ENCODE measurements at regions not wholly inside any gene's neighbourhood (a gene's known extent, or its start where the extent isn't known, plus 50 kb on each side); places are given as distances from the start of the nearest gene placed in this dataset.
A peak's percentile ranks its signal among the peaks of the same experiment; 100 is the strongest.

DNA sequence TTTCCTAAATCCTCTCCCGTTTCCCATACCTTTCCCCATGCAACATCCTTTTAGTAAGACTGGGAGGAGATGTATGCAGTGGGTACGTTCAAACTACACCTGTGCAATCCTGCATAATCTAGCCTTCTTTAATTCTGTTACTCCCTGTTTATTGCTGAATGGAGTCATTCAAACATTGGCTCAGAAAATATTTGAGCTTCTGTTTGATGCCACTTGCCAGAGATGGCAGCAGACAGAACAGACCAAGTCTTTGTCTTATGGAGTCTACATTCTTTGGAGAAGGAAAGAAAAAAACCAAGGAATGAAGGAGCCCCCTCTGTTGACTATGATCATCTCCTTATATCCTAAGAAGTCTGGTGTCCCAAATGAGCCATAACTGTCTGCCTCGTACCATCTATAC lies 288.8 kb downstream of the HAPSTR1 start:
- no peaks in the 10 kb centered on the region for H3K27me3 ChIP-seq (ENCODE audit: control insufficient read depth, insufficient read depth)
- intact Hi-C loops (cut with DNase I) = no loop called here
- no peak for DNase-seq
- H3K4me3 ChIP-seq (ENCODE audit: low read length) = no peak overlapping the region
- WGBS = 89% methylated on average over 3 of the region's 3 CpGs
- H3K4me1 ChIP-seq (ENCODE audit: control insufficient read depth, insufficient read depth, low read length) = peaks cover 2% of the 10 kb centered on the region
- H3K9me3 ChIP-seq (ENCODE audit: control insufficient read depth, low read length) = no peaks in the 10 kb centered on the region
- no peak for ATAC-seq
- no peak overlapping the region for H3K27ac ChIP-seq (ENCODE audit: low read length)

DNA sequence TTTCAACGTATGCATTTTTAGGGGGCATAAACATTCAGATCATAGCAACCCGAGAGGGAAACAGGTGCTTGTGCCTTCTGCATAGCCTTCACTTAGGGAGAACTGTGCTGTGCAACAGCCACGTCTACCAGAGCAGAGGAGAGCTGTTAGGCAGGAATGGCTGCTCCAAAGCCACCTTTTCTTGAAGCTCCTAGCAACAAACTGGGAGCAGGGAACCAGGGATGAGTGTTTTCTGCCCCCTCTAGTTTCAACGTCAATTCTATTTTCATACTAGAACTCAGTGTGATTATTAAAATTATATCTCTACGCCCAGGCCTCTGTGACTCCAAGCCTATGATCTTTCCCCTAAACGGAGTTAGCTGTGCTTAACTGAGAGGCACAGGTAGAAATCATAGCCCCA lies 290.0 kb downstream of the HAPSTR1 start:
- WGBS = 86% methylated on average over 6 of the region's 6 CpGs
- intact Hi-C loops (cut with DNase I) = no loop called here
- no peak for ATAC-seq
- peaks cover 2% of the 10 kb centered on the region for H3K4me1 ChIP-seq (ENCODE audit: control insufficient read depth, insufficient read depth, low read length)
- no peak for DNase-seq
- no peak overlapping the region for H3K4me3 ChIP-seq (ENCODE audit: low read length)
- H3K27ac ChIP-seq (ENCODE audit: low read length) = no peak overlapping the region
- no peaks in the 10 kb centered on the region for H3K9me3 ChIP-seq (ENCODE audit: control insufficient read depth, low read length)
- H3K27me3 ChIP-seq (ENCODE audit: control insufficient read depth, insufficient read depth) = no peaks in the 10 kb centered on the region

DNA sequence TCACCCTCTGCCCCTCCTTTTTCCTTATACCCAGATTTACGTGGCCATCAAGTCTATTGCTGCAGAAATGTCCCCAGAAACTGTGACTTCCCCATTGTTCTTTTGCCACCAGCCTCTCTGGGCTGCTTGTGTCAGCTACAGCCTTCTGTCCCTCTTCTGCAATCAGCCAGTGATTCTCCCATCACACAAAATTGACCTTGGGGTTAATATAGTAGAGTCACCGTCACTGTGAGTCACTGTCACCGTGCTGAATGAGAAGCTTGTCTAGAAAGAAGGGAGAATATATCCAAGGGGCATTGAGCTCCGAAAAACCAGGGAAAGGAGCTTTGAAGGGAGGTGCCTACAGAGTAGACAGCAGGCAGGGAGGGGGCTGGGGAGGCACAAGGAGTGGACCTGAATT lies 290.5 kb downstream of the HAPSTR1 start:
- intact Hi-C loops (cut with DNase I) = no loop called here
- ATAC-seq = no peak
- WGBS = 66% methylated on average over 4 of the region's 4 CpGs

DNA sequence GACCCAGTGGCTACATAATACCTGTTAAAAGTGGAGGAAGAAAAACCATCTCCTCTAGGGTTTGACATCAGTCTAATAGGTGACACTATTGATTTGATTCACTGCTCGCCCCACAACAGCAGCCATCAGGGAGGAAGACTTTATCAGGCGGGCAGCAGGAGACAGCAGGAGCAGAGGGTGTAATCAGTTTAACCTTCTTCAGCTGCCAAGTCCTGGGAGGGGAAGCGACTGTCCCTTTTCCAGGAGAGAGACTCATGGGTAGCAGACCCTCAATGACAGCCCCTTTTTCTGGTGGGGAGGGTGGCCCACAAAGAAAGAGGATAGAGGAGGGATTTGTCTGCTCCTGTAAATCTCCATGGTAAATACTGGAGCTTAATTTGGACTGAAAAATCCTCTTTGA lies 291.8 kb downstream of the HAPSTR1 start:
- Histone ChIP-seq H3K4me3 (ENCODE audit: low read length) (no peak overlapping the region), H3K9me3 (ENCODE audit: control insufficient read depth, low read length) (no peaks in the 10 kb centered on the region), H3K27me3 (ENCODE audit: control insufficient read depth, insufficient read depth) (no peaks in the 10 kb centered on the region), H3K27ac (ENCODE audit: low read length) (no peak overlapping the region), H3K4me1 (ENCODE audit: control insufficient read depth, insufficient read depth, low read length) (peaks cover 2% of the 10 kb centered on the region)
- intact Hi-C loops (cut with DNase I) = no loop called here
- WGBS = 40% methylated on average over 3 of the region's 3 CpGs
- no peak for DNase-seq
- peak in 1 of 2 donors; percentile 34 for ATAC-seq

More for the DNA sequence above, 290.5 kb downstream of the HAPSTR1 start:
- no peaks in the 10 kb centered on the region for H3K9me3 ChIP-seq (ENCODE audit: control insufficient read depth, low read length)
- no peak overlapping the region for H3K4me3 ChIP-seq (ENCODE audit: low read length)
- no peak overlapping the region for H3K27ac ChIP-seq (ENCODE audit: low read length)
- H3K27me3 ChIP-seq (ENCODE audit: control insufficient read depth, insufficient read depth) = no peaks in the 10 kb centered on the region
- no peak for DNase-seq
- peaks cover 2% of the 10 kb centered on the region for H3K4me1 ChIP-seq (ENCODE audit: control insufficient read depth, insufficient read depth, low read length)

DNA sequence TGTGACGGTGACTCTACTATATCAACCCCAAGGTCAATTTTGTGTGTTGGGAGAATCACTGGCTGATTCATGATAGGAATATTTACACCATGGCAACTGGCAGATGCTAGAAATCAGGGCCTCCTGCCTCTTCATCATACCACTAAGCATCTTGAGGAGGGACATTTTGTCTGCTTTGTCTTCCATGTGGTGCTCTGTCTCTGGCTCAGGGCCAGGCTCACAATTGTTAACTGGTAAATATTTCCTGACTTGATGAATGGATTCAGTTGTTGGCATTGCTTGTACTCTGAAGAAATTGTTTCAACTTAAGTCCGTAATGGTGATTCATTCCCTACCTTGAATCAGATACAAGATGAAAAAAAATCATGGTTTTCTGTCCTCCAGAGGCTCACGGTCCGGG lies 292.7 kb downstream of the HAPSTR1 start:
- Histone ChIP-seq H3K4me3 (ENCODE audit: low read length) (no peak overlapping the region), H3K27me3 (ENCODE audit: control insufficient read depth, insufficient read depth) (no peaks in the 10 kb centered on the region), H3K9me3 (ENCODE audit: control insufficient read depth, low read length) (no peaks in the 10 kb centered on the region), H3K27ac (ENCODE audit: low read length) (no peak overlapping the region), H3K4me1 (ENCODE audit: control insufficient read depth, insufficient read depth, low read length) (no peaks in the 10 kb centered on the region)
- ATAC-seq (peak in 1 of 2 donors; percentile 13), DNase-seq (no peak)
- intact Hi-C loops (cut with DNase I) = no loop called here
- 54% methylated on average over 4 of the region's 4 CpGs for WGBS

DNA sequence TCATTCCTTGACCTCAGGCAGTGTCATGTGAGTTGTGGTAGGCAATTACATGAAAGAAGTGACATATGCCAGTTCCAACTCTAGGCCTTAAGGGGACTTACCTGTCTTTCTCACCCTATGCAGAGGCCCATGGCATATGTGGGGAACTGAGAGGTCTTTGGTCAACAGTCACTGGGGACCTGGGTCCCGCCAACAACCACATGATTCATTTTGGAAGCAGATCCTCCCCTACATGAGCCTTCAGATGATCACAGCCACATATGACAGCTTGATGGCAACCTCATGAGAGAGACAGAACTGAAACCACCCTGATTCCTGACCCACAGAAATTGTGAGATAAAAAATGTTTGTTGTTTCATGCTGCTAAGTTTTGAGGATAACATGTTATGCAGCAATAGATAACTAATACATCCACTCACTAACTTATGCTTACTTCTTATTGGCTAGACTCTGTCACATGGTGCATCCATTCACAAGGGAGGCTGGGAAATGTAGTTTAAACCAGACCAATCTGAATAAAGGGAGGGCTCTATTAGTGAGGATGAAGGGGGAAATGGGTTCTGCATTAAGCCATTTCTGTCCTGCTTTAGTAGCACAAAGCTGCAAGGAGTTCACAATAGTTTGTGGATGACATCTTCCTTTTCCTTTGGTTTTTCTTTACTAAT lies 298.2 kb downstream of the HAPSTR1 start:
- intact Hi-C loops (cut with DNase I) = no loop called here
- DNase-seq (no peak), ATAC-seq (no peak)
- 98% methylated on average over 1 of the region's 1 CpG for WGBS
- H3K27me3 ChIP-seq (ENCODE audit: control insufficient read depth, insufficient read depth) = no peaks in the 10 kb centered on the region
- H3K4me1 ChIP-seq (ENCODE audit: control insufficient read depth, insufficient read depth, low read length) = no peaks in the 10 kb centered on the region
- no peaks in the 10 kb centered on the region for H3K9me3 ChIP-seq (ENCODE audit: control insufficient read depth, low read length)
- H3K27ac ChIP-seq (ENCODE audit: low read length) = no peak overlapping the region
- H3K4me3 ChIP-seq (ENCODE audit: low read length) = no peak overlapping the region

DNA sequence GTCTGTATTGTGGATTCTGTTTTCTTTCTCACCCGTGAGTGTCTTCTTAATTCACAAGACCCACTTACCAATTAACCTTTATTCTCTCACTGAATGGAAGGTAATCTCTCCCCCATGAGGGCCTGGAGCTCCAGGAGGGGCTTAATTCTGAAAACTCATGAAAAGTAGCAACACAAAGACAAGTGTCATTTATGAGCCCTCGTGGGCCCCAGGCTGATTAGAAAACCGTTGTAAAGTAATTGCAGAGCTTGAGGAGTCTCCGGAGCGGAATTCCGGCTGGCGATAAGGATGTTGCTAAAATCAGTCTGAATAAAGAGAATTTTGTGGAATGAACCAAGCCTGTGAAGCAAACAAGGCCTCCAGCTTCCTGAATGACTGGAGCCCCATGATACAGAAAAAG lies 301.5 kb downstream of the HAPSTR1 start:
- 41% methylated on average over 7 of the region's 7 CpGs for WGBS
- ATAC-seq = no peak
- no peak overlapping the region for H3K27ac ChIP-seq (ENCODE audit: low read length)
- H3K4me3 ChIP-seq (ENCODE audit: low read length) = no peak overlapping the region
- H3K9me3 ChIP-seq (ENCODE audit: control insufficient read depth, low read length) = no peaks in the 10 kb centered on the region
- H3K27me3 ChIP-seq (ENCODE audit: control insufficient read depth, insufficient read depth) = no peaks in the 10 kb centered on the region
- intact Hi-C loops (cut with DNase I) = no loop called here
- no peaks in the 10 kb centered on the region for H3K4me1 ChIP-seq (ENCODE audit: control insufficient read depth, insufficient read depth, low read length)
- no peak for DNase-seq

DNA sequence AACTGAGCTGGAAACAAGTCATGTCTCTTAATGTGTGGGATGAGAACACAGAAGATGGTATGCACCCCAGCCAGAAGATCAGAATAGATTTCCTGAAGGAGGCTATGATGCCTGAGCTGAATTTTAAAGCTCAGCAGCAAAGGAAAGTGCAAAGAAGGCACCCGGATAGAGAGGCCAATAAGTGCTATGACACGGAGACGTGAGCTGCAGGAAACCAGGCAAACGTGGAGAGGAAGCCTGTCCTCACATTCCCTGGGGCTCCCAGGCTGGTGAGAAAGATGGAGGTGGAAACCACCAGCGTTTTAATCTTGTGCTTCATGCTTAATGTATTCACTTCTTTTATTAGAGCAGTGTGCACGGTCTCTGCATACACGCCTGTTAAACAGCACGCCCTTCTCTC lies 302.1 kb downstream of the HAPSTR1 start:
- Histone ChIP-seq H3K9me3 (ENCODE audit: control insufficient read depth, low read length) (peaks cover 2% of the 10 kb centered on the region), H3K4me3 (ENCODE audit: low read length) (no peak overlapping the region), H3K27ac (ENCODE audit: low read length) (no peak overlapping the region), H3K4me1 (ENCODE audit: control insufficient read depth, insufficient read depth, low read length) (no peaks in the 10 kb centered on the region), H3K27me3 (ENCODE audit: control insufficient read depth, insufficient read depth) (no peaks in the 10 kb centered on the region)
- ATAC-seq = no peak
- 62% methylated on average over 8 of the region's 8 CpGs for WGBS
- intact Hi-C loops (cut with DNase I) = no loop called here
- DNase-seq = no peak

DNA sequence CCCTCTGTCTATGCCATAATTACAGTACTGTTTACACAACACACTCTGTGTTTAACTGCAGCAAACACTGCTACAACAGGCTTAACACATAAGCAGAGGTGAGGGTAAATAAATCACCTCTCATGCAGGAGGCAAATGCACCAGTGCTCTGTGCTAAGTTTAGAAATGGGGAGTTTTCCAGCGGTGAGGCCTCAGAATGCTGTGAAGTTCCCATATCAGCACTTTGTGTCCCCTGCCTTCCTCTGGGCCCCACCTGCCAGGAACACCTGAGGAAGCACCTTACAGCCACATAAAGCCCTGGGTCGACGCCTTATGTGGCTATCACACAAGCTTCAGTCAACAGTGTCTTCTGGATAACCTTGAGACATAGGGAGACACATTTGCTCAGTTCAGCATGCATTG lies 304.5 kb downstream of the HAPSTR1 start:
- Histone ChIP-seq H3K4me3 (ENCODE audit: low read length) (no peak overlapping the region), H3K27ac (ENCODE audit: low read length) (no peak overlapping the region), H3K9me3 (ENCODE audit: control insufficient read depth, low read length) (peaks cover 2% of the 10 kb centered on the region), H3K27me3 (ENCODE audit: control insufficient read depth, insufficient read depth) (no peaks in the 10 kb centered on the region), H3K4me1 (ENCODE audit: control insufficient read depth, insufficient read depth, low read length) (no peaks in the 10 kb centered on the region)
- 73% methylated on average over 3 of the region's 3 CpGs for WGBS
- DNase-seq (no peak), ATAC-seq (no peak)
- intact Hi-C loops (cut with DNase I) = no loop called here

DNA sequence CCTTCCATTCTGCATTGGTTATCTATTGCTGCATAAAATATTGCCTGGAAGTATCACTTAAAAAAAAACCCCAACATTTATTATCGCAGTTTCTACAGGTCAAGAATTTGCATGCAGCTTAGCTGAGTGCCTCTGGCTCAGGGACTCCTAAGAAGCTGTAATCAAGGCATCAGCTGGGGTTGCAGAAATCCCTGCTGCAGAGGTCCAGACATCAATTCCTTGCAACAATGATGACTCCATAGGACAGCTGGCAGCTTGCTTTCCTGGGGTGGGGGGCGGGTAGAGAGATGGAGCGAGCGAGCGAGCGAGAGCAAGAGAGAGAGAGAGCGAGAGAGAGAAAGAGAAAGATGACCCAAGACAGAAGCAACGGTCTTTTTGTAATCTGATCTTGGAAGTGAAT lies 308.1 kb downstream of the HAPSTR1 start:
- WGBS = 74% methylated on average over 8 of the region's 8 CpGs
- ATAC-seq (no peak), DNase-seq (no peak)
- no peaks in the 10 kb centered on the region for H3K27me3 ChIP-seq (ENCODE audit: control insufficient read depth, insufficient read depth)
- H3K9me3 ChIP-seq (ENCODE audit: control insufficient read depth, low read length) = peaks cover 2% of the 10 kb centered on the region
- no peak overlapping the region for H3K27ac ChIP-seq (ENCODE audit: low read length)
- H3K4me1 ChIP-seq (ENCODE audit: control insufficient read depth, insufficient read depth, low read length) = no peaks in the 10 kb centered on the region
- H3K4me3 ChIP-seq (ENCODE audit: low read length) = no peak overlapping the region
- intact Hi-C loops (cut with DNase I) = no loop called here

DNA sequence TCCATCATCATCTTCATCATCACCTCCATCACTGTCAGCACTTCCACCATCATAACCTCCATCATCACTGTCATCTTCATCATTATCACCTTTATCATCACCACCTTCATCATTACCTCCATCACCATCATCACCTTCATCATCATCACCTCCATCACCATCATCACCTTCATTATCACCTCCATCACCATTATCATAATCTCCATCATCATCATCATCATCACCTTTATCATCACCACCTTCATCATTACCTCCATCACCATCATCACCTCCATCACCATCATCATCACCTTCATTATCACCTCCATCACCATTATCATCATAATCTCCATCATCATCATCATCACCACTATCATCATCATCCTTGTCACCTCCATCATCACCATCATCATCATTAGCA lies 309.7 kb downstream of the HAPSTR1 start:
- no peak for ATAC-seq
- intact Hi-C loops (cut with DNase I) = no loop called here
- no peak overlapping the region for H3K4me3 ChIP-seq (ENCODE audit: low read length)
- no peaks in the 10 kb centered on the region for H3K27me3 ChIP-seq (ENCODE audit: control insufficient read depth, insufficient read depth)
- H3K4me1 ChIP-seq (ENCODE audit: control insufficient read depth, insufficient read depth, low read length) = no peaks in the 10 kb centered on the region
- peaks cover 2% of the 10 kb centered on the region for H3K9me3 ChIP-seq (ENCODE audit: control insufficient read depth, low read length)
- H3K27ac ChIP-seq (ENCODE audit: low read length) = no peak overlapping the region
- DNase-seq = no peak

DNA sequence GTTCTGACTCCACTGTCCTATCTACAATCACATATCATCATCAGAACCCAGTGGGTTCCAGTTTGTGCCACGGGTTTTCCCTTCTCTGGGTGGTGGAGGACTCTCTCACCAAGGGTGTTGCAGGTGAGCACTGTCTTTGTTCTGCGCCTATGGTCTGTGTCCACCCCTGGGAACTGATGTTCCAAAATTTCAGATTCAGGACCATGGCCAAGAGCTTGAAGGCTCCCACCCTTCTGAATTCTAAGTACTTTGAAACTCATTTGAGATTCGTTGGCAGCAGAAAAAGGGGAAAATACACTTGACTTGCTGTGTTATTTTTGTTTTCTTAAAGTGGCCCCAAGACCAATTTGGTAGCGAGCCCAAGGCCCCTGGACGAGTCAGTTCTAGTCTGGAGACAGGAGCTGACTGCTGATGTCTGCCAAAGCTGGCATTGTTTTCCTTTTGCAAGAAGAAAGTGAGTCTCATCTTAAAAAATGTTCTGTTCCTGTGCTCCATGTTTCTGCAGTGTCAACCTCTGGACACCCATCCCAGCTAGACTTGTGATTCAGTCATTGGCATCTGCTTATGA lies 310.9 kb downstream of the HAPSTR1 start:
- no peak overlapping the region for H3K27ac ChIP-seq (ENCODE audit: low read length)
- H3K27me3 ChIP-seq (ENCODE audit: control insufficient read depth, insufficient read depth) = no peaks in the 10 kb centered on the region
- H3K9me3 ChIP-seq (ENCODE audit: control insufficient read depth, low read length) = peaks cover 2% of the 10 kb centered on the region
- WGBS = 60% methylated on average over 5 of the region's 5 CpGs
- no peaks in the 10 kb centered on the region for H3K4me1 ChIP-seq (ENCODE audit: control insufficient read depth, insufficient read depth, low read length)
- intact Hi-C loops (cut with DNase I) = no loop called here
- no peak for ATAC-seq
- H3K4me3 ChIP-seq (ENCODE audit: low read length) = no peak overlapping the region
- DNase-seq = no peak
